K562 (cell line): ENCODE measurements at regions not wholly inside any gene's neighbourhood (a gene's known extent, or its start where the extent isn't known, plus 50 kb on each side); places are given as distances from the start of the nearest gene placed in this dataset.

ENCODE experiments used
- ATAC-seq: fragments of 200-7000 bp; cut with Tn5 transposase; 3 replicates; pipeline ENCODE4 v1.9.1; 2020; ENCODE audit warnings: moderate library complexity
- BruUV-seq: library from RNA; stranded (reverse); fragments of 400-500 nt; replicated peaks from 2 replicates; lab custom pipeline; 2021; lab: Mats Ljungman, UMichigan
- CTCF ChIA-PET: fragments of 300-600 bp; formaldehyde crosslinking; extraction: SDS; loops from one replicate; lab custom pipeline; 2021; ENCODE audit warnings: low intra/inter-chr PET ratio; lab: Yijun Ruan, JAX
- POLR2A ChIA-PET: fragments of 300-600, 350-650 bp; sonication (Branson Sonifier 250); formaldehyde crosslinking; extraction: SDS; loops from one replicate; lab custom pipeline; 2021; ENCODE audit warnings: antibody characterized with exemption, inconsistent platforms; lab: Yijun Ruan, JAX
- DNase-seq, 4 experiments: peaks; one replicate each; pipeline versions ENCODE4 v3.0.0 to v3.0.0-alpha.2; 2011 to 2018; ENCODE audit warnings: low spot score in 3 of 4, mixed read lengths in 3 of 4; ENCODE audit errors: extremely low read depth in 1 of 4
- FAIRE-seq: peaks from 2 replicates; lab custom pipeline; 2011; peaks lifted over from hg19 to GRCh38; lab: Jason Lieb, UNC
- H2AFZ ChIP-seq: 2 replicates; pipeline ENCODE4 v1.6.0; 2011; ENCODE audit warnings: low read depth, low read length, control low read depth, inconsistent platforms
- H3K27ac ChIP-seq: fragments of 200-600 bp; 3 replicates; pipeline ENCODE4 v1.8.0; 2011; ENCODE audit warnings: low read depth, mild to moderate bottlenecking, control low read depth, inconsistent platforms, low read length, moderate library complexity, mixed read lengths; ENCODE audit errors: extremely low read depth
- H3K27me3 ChIP-seq, 2 experiments: fragments of 300-600 bp in 1 of 2; 2 replicates in 1 of 2; 3 replicates in 1 of 2; pipeline versions ENCODE4 v1.6.0 to v1.8.0; 2011; ENCODE audit warnings: inconsistent platforms in 2 of 2, low read length in 2 of 2, mild to moderate bottlenecking in 1 of 2, mixed read lengths in 1 of 2, moderate library complexity in 1 of 2; ENCODE audit not compliant: control insufficient read depth in 2 of 2, insufficient read depth in 2 of 2
- H3K36me3 ChIP-seq: fragments of 300-600 bp; 3 replicates; pipeline ENCODE4 v1.8.0; 2011; ENCODE audit warnings: mild to moderate bottlenecking, low read length, inconsistent platforms; ENCODE audit not compliant: control insufficient read depth, insufficient read depth
- H3K4me1 ChIP-seq, 2 experiments: fragments of 200-600 bp in 1 of 2; replicated peaks in 1 of 2; 2 replicates in 1 of 2; 3 replicates in 1 of 2; pipeline versions ENCODE4 v1.5.1 to v1.8.0; 2011; ENCODE audit warnings: inconsistent platforms in 2 of 2, low read length in 2 of 2, mild to moderate bottlenecking in 1 of 2, mixed read lengths in 1 of 2, moderate library complexity in 1 of 2; ENCODE audit not compliant: control insufficient read depth in 2 of 2, insufficient read depth in 2 of 2
- H3K4me2 ChIP-seq: 2 replicates; pipeline ENCODE4 v1.6.1; 2011; ENCODE audit warnings: low read length, control low read depth, inconsistent platforms, mixed read lengths; ENCODE audit not compliant: insufficient read depth
- H3K4me3 ChIP-seq: fragments of 200-600 bp; sonication (generic), shearing (Covaris generic); 2 replicates; pipeline ENCODE4 v1.5.1; 2016; ENCODE audit warnings: control low read depth, inconsistent platforms
- H3K79me2 ChIP-seq: fragments of 200-600 bp; 3 replicates; pipeline ENCODE4 v1.8.0; 2011; ENCODE audit warnings: low read length, inconsistent platforms; ENCODE audit not compliant: control insufficient read depth, insufficient read depth
- H3K9ac ChIP-seq, 2 experiments: 2 replicates each; pipeline versions ENCODE4 v1.6.0 to v1.6.1; 2011; ENCODE audit warnings: low read depth in 2 of 2, low read length in 2 of 2, control low read depth in 1 of 2, inconsistent platforms in 1 of 2, mild to moderate bottlenecking in 1 of 2, mixed read lengths in 1 of 2; ENCODE audit not compliant: insufficient read depth in 1 of 2
- H3K9me1 ChIP-seq: one replicate; pipeline ENCODE4 v1.6.0; 2011; ENCODE audit warnings: inconsistent platforms, mild to moderate bottlenecking, low read length, moderate library complexity; ENCODE audit not compliant: control insufficient read depth, insufficient read depth
- H3K9me3 ChIP-seq: replicated peaks from 2 replicates; pipeline ENCODE4 v1.5.1; 2011; ENCODE audit warnings: low read depth, low read length, inconsistent platforms; ENCODE audit not compliant: control insufficient read depth, insufficient read depth
- H4K20me1 ChIP-seq: replicated peaks from 2 replicates; pipeline ENCODE4 v1.6.1; 2011; ENCODE audit warnings: low read length, inconsistent platforms, mixed read lengths; ENCODE audit not compliant: control insufficient read depth, insufficient read depth
- CBFA2T3 ChIP-seq: fragments of 450-650 bp; IDR thresholded peaks from 2 replicates; pipeline ENCODE4 v1.6.1; 2017
- FOXK1 ChIP-seq: sonication (generic); formaldehyde crosslinking; IDR thresholded peaks from 2 replicates; pipeline ENCODE4 v1.8.0; 2022; ENCODE audit warnings: missing genetic modification reagents, mild to moderate bottlenecking, borderline replicate concordance
- KDM2B ChIP-seq: fragments of 250-450 bp; sonication (Bioruptor Pico); IDR thresholded peaks from 2 replicates; pipeline ENCODE4 v1.8.0; 2021; ENCODE audit warnings: mild to moderate bottlenecking, moderate library complexity
- MCM2 ChIP-seq: fragments of 450-650 bp; IDR thresholded peaks from 2 replicates; pipeline ENCODE4 v1.6.1; 2017; ENCODE audit warnings: low read depth, mild to moderate bottlenecking
- TBL1XR1 ChIP-seq, 2 experiments: IDR thresholded peaks; 2 replicates each; pipeline ENCODE4 v1.6.1; 2012; ENCODE audit warnings: improper control_type of control experiment in 2 of 2, low read length in 2 of 2, mild to moderate bottlenecking in 1 of 2
- ZNF12 ChIP-seq: sonication (generic); formaldehyde crosslinking; IDR thresholded peaks from 2 replicates; pipeline ENCODE4 v1.4.0; 2020; ENCODE audit warnings: mild to moderate bottlenecking, missing genetic modification reagents
- ZNF140 ChIP-seq: fragments of 250-450 bp; sonication (Bioruptor Pico); IDR thresholded peaks from 2 replicates; pipeline ENCODE4 v1.8.0; 2021; ENCODE audit warnings: moderate library complexity, mild to moderate bottlenecking, inconsistent platforms
- ZNF583 ChIP-seq: fragments of 250-450 bp; sonication (Bioruptor Pico); IDR thresholded peaks from 2 replicates; pipeline ENCODE4 v1.4.0; 2020
- WGBS: fragments of 100-300 bp; shearing (Covaris generic); methylation state at CpG from one replicate; pipeline ENCODE4 v1.1.6; 2016; ENCODE audit warnings: low coverage, mixed read lengths; ENCODE audit not compliant: insufficient coverage; ENCODE audit errors: missing lambda C conversion rate; 5-methylcytosine and 5-hydroxymethylcytosine counted together
- in situ Hi-C: fragments of 300-500 bp; cut with MboI; formaldehyde crosslinking; loops from 4 replicates; pipeline ENCODE4 v1.15.0; 2018; ENCODE audit warnings: inconsistent platforms, mixed read lengths
- intact Hi-C: fragments of 100-400 bp; cut with micrococcal nuclease; formaldehyde crosslinking; loops from 2 replicates; pipeline ENCODE4 v1.14.2; 2022
- TF ChIP-seq, protein P1 (sequence below): fragments of 450-650 bp; formaldehyde crosslinking; IDR thresholded peaks from 2 replicates; pipeline ENCODE4 v1.4.0; 2020; ENCODE audit warnings: mild to moderate bottlenecking, moderate library complexity
- TF ChIP-seq, protein P2 (sequence below): sonication (generic); formaldehyde crosslinking; IDR thresholded peaks from 2 replicates; pipeline ENCODE4 v1.8.0; 2022; ENCODE audit warnings: missing genetic modification reagents, mild to moderate bottlenecking, borderline replicate concordance

DNA sequence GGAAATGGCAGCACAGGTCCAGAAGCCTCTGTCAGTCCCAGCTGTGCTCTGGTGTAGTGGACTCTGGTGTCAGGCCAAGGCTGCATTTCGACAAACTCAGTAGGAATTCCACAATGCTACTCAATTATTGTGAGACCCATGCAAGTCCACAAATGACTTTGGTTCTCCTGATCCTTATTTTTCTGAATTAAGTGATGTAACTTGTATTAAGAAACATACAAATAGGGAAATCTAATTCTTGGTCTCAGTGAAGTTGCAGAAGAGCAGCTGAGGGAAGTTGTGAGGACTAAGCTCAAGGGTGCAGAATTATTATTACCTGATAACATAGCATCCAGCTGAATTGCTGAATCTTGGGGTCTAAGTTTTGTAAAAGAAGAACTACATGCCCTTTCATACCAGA is 116.8 kb downstream of the MAFB start:
- H3K79me2 ChIP-seq: no peaks in the 10 kb centered on the region
- H3K4me2 ChIP-seq: no peak overlapping the region
- ATAC-seq (no peak), DNase-seq (no peak), FAIRE-seq (no peak)
- in situ Hi-C loops (no loop called here), intact Hi-C loops (no loop called here)
- H3K27ac ChIP-seq: no peak overlapping the region
- H4K20me1 ChIP-seq: no peaks in the 10 kb centered on the region
- BruUV-seq: no TSS peak
- H3K9ac ChIP-seq: no peak overlapping the region
- CTCF ChIA-PET: no interaction called here
- H3K36me3 ChIP-seq: no peaks in the 10 kb centered on the region
- POLR2A ChIA-PET: interaction anchor here (0.9 kb wide), 1 partner anchor 19 kb away, joined by 3 read pairs; no protein-coding TSS in a partner anchor
- H2AFZ ChIP-seq: no peak overlapping the region
- TF ChIP-seq FOXK1 (CRISPR knock-in tag) (no peak), ZNF140 (CRISPR knock-in tag) (no peak), MCM2 (no peak), CBFA2T3 (no peak), KDM2B (no peak), TBL1XR1 (IDR thresholded peaks at IDR 0.05; ENCODE audit: low read length in 2 of 2) (no peak), ZNF583 (no peak), ZNF12 (CRISPR knock-in tag) (no peak)
- TF ChIP-seq, protein P1, sequence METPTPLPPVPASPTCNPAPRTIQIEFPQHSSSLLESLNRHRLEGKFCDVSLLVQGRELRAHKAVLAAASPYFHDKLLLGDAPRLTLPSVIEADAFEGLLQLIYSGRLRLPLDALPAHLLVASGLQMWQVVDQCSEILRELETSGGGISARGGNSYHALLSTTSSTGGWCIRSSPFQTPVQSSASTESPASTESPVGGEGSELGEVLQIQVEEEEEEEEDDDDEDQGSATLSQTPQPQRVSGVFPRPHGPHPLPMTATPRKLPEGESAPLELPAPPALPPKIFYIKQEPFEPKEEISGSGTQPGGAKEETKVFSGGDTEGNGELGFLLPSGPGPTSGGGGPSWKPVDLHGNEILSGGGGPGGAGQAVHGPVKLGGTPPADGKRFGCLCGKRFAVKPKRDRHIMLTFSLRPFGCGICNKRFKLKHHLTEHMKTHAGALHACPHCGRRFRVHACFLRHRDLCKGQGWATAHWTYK: no peak
- TF ChIP-seq, protein P2, sequence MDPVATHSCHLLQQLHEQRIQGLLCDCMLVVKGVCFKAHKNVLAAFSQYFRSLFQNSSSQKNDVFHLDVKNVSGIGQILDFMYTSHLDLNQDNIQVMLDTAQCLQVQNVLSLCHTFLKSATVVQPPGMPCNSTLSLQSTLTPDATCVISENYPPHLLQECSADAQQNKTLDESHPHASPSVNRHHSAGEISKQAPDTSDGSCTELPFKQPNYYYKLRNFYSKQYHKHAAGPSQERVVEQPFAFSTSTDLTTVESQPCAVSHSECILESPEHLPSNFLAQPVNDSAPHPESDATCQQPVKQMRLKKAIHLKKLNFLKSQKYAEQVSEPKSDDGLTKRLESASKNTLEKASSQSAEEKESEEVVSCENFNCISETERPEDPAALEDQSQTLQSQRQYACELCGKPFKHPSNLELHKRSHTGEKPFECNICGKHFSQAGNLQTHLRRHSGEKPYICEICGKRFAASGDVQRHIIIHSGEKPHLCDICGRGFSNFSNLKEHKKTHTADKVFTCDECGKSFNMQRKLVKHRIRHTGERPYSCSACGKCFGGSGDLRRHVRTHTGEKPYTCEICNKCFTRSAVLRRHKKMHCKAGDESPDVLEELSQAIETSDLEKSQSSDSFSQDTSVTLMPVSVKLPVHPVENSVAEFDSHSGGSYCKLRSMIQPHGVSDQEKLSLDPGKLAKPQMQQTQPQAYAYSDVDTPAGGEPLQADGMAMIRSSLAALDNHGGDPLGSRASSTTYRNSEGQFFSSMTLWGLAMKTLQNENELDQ: no peak
- no peaks in the 10 kb centered on the region for H3K4me1 ChIP-seq
- H3K4me3 ChIP-seq: no peak overlapping the region
- 0% methylated on average over 1 of the region's 1 CpG for WGBS
- H3K9me3 ChIP-seq: no peaks in the 10 kb centered on the region
- H3K9me1 ChIP-seq: no peaks in the 10 kb centered on the region
- H3K27me3 ChIP-seq: no peaks in the 10 kb centered on the region; a peak in 1 of 5 replicates
